ENCODE measurements at regions not wholly inside any gene's neighbourhood (a gene's known extent, or its start where the extent isn't known, plus 50 kb on each side); places are given as distances from the start of the nearest gene placed in this dataset.

- H3K4me3 Mint-ChIP-seq (ENCODE audit: unreplicated experiment): no peak overlapping the region
- Histone ChIP-seq H3K4me2 (ENCODE audit: low read length) (peak overlapping the region; percentile 57), H3K27me3 (ENCODE audit: insufficient read depth, low read length) (no peaks in the 10 kb centered on the region), H3K4me3 (ENCODE audit: insufficient read depth, low read depth, low read length) (no peak overlapping the region), H3K4me1 (ENCODE audit: insufficient read depth, low read length) (peaks cover 21% of the 10 kb centered on the region), H3K79me2 (ENCODE audit: insufficient read depth, low read length) (no peaks in the 10 kb centered on the region), H4K20me1 (ENCODE audit: insufficient read depth, low read length) (no peaks in the 10 kb centered on the region), H3K9ac (ENCODE audit: low read length) (no peak overlapping the region), H2AFZ (ENCODE audit: low read depth, low read length) (no peak overlapping the region), H3K27ac (ENCODE audit: low read depth, low read length) (no peak overlapping the region), H3K9me3 (ENCODE audit: insufficient read depth, low read depth, low read length) (peaks cover 5% of the 10 kb centered on the region), H3K36me3 (ENCODE audit: insufficient read depth, low read length) (no peaks in the 10 kb centered on the region)
- H3K9me3 Mint-ChIP-seq (ENCODE audit: unreplicated experiment): peaks cover 32% of the 10 kb centered on the region
- H3K36me3 Mint-ChIP-seq (ENCODE audit: low read depth, unreplicated experiment): peaks cover 10% of the 10 kb centered on the region
- DNase-seq (ENCODE audit: low read depth): peak; percentile 87
- FAIRE-seq: peak; percentile 84
- peaks cover 17% of the 10 kb centered on the region for H3K4me1 Mint-ChIP-seq (ENCODE audit: low read depth, unreplicated experiment)
- TF ChIP-seq, protein P1, sequence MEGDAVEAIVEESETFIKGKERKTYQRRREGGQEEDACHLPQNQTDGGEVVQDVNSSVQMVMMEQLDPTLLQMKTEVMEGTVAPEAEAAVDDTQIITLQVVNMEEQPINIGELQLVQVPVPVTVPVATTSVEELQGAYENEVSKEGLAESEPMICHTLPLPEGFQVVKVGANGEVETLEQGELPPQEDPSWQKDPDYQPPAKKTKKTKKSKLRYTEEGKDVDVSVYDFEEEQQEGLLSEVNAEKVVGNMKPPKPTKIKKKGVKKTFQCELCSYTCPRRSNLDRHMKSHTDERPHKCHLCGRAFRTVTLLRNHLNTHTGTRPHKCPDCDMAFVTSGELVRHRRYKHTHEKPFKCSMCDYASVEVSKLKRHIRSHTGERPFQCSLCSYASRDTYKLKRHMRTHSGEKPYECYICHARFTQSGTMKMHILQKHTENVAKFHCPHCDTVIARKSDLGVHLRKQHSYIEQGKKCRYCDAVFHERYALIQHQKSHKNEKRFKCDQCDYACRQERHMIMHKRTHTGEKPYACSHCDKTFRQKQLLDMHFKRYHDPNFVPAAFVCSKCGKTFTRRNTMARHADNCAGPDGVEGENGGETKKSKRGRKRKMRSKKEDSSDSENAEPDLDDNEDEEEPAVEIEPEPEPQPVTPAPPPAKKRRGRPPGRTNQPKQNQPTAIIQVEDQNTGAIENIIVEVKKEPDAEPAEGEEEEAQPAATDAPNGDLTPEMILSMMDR (IDR thresholded peaks at IDR 0.05; ENCODE audit: insufficient read depth, low read depth, low read length): no peak
- no peak for TF ChIP-seq EZH2 (IDR thresholded peaks at IDR 0.05; ENCODE audit: insufficient read depth, low read length)
- no peak overlapping the region for H3K27ac Mint-ChIP-seq (ENCODE audit: unreplicated experiment)
- peaks cover 24% of the 10 kb centered on the region for H3K27me3 Mint-ChIP-seq (ENCODE audit: low read depth, unreplicated experiment)
Measured at GRCh38 chr2:240224676-240225075, 84.2 kb upstream of the OTOS start.

GRCh38 chr2:240225131-240225530 is 84.7 kb upstream of the OTOS start:
- H3K4me3 Mint-ChIP-seq (ENCODE audit: unreplicated experiment): peak overlapping the region; percentile 31
- DNase-seq (ENCODE audit: low read depth) (no peak), FAIRE-seq (no peak)
- Histone ChIP-seq H3K36me3 (ENCODE audit: insufficient read depth, low read length) (no peaks in the 10 kb centered on the region), H4K20me1 (ENCODE audit: insufficient read depth, low read length) (no peaks in the 10 kb centered on the region), H3K27ac (ENCODE audit: low read depth, low read length) (no peak overlapping the region), H3K4me3 (ENCODE audit: insufficient read depth, low read depth, low read length) (no peak overlapping the region), H2AFZ (ENCODE audit: low read depth, low read length) (no peak overlapping the region), H3K4me1 (ENCODE audit: insufficient read depth, low read length) (peaks cover 19% of the 10 kb centered on the region), H3K27me3 (ENCODE audit: insufficient read depth, low read length) (no peaks in the 10 kb centered on the region), H3K9me3 (ENCODE audit: insufficient read depth, low read depth, low read length) (peaks cover 5% of the 10 kb centered on the region), H3K79me2 (ENCODE audit: insufficient read depth, low read length) (no peaks in the 10 kb centered on the region), H3K4me2 (ENCODE audit: low read length) (peak overlapping the region; percentile 57), H3K9ac (ENCODE audit: low read length) (peak overlapping the region; percentile 7)
- H3K27me3 Mint-ChIP-seq (ENCODE audit: low read depth, unreplicated experiment): peaks cover 28% of the 10 kb centered on the region
- H3K36me3 Mint-ChIP-seq (ENCODE audit: low read depth, unreplicated experiment): peaks cover 10% of the 10 kb centered on the region
- H3K4me1 Mint-ChIP-seq (ENCODE audit: low read depth, unreplicated experiment): peaks cover 13% of the 10 kb centered on the region
- H3K27ac Mint-ChIP-seq (ENCODE audit: unreplicated experiment): no peak overlapping the region
- peaks cover 36% of the 10 kb centered on the region for H3K9me3 Mint-ChIP-seq (ENCODE audit: unreplicated experiment)
- TF ChIP-seq EZH2 (IDR thresholded peaks at IDR 0.05; ENCODE audit: insufficient read depth, low read length): no peak
- TF ChIP-seq, protein P1 (IDR thresholded peaks at IDR 0.05; ENCODE audit: insufficient read depth, low read depth, low read length): no peak

DNA sequence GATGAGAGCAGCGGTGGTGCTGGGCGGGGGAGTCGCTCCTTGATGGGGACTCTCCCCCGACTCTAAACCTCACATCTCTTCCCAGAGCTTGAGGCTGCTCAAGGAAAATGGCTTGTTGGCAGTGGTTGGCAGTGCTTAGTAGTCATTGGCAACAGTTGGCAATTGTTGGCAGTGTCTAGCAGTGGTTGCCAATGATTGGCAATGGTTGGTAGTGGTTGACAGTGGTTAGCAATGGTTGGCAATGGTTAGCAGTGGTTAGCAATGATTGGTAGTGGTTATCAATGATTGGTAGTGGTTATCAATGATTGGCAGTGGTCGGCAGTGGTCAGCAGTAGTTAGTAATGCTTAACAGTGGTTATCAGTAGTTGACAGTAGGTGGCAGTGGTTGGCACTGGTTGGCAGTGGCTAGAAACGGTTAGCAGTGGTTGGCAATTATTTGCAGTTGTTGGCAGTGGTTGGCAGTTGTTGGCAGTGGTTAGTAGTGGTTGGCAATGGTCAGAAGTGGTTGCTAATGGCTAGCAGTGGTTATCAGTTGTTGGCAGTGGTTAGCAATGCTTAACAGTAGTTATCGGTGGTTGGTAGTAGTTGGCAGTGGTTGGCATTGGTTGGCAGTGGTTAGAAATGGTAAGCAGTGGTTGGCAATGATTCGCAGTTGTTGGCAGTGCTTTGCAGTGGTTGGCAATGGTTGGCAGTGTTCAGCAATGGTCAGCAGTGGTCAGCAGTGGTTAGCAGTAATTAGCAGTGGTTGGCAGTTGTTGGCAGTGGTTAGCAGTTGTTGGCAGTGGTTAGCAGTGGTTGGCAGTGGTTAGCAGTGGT is 85.4 kb upstream of the OTOS start:
- DNase-seq (ENCODE audit: low read depth): no peak

More for the DNA sequence above, 85.4 kb upstream of the OTOS start:
- Histone ChIP-seq H3K4me2 (ENCODE audit: low read length) (no peak overlapping the region), H3K27me3 (ENCODE audit: insufficient read depth, low read length) (no peaks in the 10 kb centered on the region), H3K9me3 (ENCODE audit: insufficient read depth, low read depth, low read length) (peaks cover 5% of the 10 kb centered on the region), H3K79me2 (ENCODE audit: insufficient read depth, low read length) (no peaks in the 10 kb centered on the region), H3K4me3 (ENCODE audit: insufficient read depth, low read depth, low read length) (no peak overlapping the region), H2AFZ (ENCODE audit: low read depth, low read length) (no peak overlapping the region), H3K36me3 (ENCODE audit: insufficient read depth, low read length) (no peaks in the 10 kb centered on the region), H3K27ac (ENCODE audit: low read depth, low read length) (no peak overlapping the region), H3K4me1 (ENCODE audit: insufficient read depth, low read length) (peaks cover 13% of the 10 kb centered on the region), H3K9ac (ENCODE audit: low read length) (no peak overlapping the region), H4K20me1 (ENCODE audit: insufficient read depth, low read length) (no peaks in the 10 kb centered on the region)
- H3K4me1 Mint-ChIP-seq (ENCODE audit: low read depth, unreplicated experiment): peaks cover 6% of the 10 kb centered on the region
- peaks cover 39% of the 10 kb centered on the region for H3K9me3 Mint-ChIP-seq (ENCODE audit: unreplicated experiment)
- no peak overlapping the region for H3K27ac Mint-ChIP-seq (ENCODE audit: unreplicated experiment)
- peak overlapping the region; percentile 31 for H3K4me3 Mint-ChIP-seq (ENCODE audit: unreplicated experiment)
- TF ChIP-seq, protein P1 (IDR thresholded peaks at IDR 0.05; ENCODE audit: insufficient read depth, low read depth, low read length): no peak
- no peak for TF ChIP-seq EZH2 (IDR thresholded peaks at IDR 0.05; ENCODE audit: insufficient read depth, low read length)
- no peak for FAIRE-seq
- peaks cover 34% of the 10 kb centered on the region for H3K27me3 Mint-ChIP-seq (ENCODE audit: low read depth, unreplicated experiment)
- peaks cover 10% of the 10 kb centered on the region for H3K36me3 Mint-ChIP-seq (ENCODE audit: low read depth, unreplicated experiment)

Data from astrocyte (in vitro differentiated cells and primary cell).